NCI-H2081 treated with DMSO at 0.1 percent for 48 hours (cell line): ENCODE measurements at regions not wholly inside any gene's neighbourhood (a gene's known extent, or its start where the extent isn't known, plus 50 kb on each side); places are given as distances from the start of the nearest gene placed in this dataset.

Experiments used
- DNase-seq: peaks from one replicate; lab custom pipeline; 2025; lab: John Stamatoyannopoulos, UW

DNA sequence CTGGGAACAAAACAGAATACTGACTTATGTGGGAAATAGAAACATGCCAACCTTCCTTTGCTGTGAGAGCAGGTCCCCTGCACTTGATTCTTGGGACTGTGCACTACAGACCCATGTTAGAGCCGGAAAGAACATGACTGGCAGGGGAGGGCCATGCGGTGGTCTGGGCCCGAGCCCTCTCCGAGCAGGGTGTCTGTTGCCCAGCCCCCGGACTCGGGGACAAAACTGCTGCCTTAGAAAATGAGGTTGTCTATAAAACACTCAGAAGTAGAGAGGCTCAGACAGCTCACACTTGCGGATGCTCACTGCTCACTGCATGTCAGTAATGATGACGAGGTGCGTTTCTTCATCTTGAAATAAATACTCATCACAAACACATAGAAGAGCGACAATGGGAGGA lies 270.7 kb upstream of the HDAC4 start:
- no peak for DNase-seq

- no peak for DNase-seq
These were observed 269.8 kb upstream of the HDAC4 start for GRCh38 chr2:239670463-239671120.

- no peak for DNase-seq
These were observed 269.2 kb upstream of the HDAC4 start for GRCh38 chr2:239669899-239670460.

DNA sequence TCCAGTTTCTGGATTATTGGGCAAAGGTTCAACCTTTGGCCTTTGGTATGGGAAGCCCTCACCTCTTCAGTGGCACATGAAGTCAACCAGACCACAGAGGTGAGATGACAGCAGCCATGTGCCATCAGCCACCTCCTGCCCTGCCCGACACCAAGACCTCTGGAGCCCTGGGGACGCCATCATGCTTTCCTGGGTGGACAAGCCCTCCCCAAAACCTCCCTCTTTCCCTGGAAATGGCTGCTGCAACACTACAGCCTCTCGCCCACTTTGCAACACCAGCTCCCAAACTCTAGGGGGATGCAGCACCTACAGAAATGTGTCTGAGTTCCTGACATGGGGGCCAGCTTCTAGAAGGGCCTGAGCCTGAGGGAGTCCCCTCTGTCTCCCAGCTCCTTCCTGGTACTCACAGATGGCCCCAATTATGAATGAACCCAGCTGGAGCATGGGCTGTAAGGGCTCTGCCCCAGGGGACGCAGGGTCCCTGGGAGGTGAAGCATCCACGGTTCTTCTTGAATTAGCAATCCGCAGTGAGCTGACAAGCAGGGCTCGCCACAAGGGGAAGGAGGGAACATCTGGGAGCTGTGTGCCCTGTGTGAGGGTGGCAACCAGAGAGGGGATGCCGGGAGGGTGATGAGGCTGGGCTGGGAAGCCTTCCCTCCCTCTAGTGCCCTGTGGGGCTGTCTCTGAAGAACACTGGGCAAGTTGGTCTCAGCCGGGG lies 268.5 kb upstream of the HDAC4 start:
- DNase-seq: no peak

- no peak for DNase-seq
These were observed 267.8 kb upstream of the HDAC4 start for GRCh38 chr2:239668651-239669050.

DNA sequence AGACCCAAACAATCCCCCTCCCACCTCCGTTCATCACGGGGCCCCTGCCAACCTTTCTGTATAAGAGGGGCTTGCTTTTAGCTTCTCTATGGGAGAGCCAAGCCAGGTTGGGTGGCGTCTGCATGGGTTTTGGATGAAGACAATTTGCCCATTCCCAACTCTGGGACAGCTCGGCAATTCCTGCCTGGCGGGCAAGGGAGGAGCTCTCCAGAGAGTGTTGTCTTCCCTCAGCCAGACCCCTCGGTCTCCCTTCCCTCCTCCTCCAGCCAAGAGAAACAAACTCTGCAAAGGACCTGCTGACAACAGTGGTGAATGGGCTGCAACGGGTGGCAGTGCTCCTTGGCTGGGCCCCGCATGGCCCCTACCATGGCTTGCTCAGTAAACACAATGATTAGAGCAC lies 267.2 kb upstream of the HDAC4 start:
- DNase-seq: no peak

- no peak for DNase-seq
These were observed 266.7 kb upstream of the HDAC4 start for GRCh38 chr2:239667431-239667985.

GRCh38 chr2:239666855-239667376 lies 266.1 kb upstream of the HDAC4 start:
- no peak for DNase-seq

GRCh38 chr2:239666053-239666854 lies 265.4 kb upstream of the HDAC4 start:
- DNase-seq: no peak

DNA sequence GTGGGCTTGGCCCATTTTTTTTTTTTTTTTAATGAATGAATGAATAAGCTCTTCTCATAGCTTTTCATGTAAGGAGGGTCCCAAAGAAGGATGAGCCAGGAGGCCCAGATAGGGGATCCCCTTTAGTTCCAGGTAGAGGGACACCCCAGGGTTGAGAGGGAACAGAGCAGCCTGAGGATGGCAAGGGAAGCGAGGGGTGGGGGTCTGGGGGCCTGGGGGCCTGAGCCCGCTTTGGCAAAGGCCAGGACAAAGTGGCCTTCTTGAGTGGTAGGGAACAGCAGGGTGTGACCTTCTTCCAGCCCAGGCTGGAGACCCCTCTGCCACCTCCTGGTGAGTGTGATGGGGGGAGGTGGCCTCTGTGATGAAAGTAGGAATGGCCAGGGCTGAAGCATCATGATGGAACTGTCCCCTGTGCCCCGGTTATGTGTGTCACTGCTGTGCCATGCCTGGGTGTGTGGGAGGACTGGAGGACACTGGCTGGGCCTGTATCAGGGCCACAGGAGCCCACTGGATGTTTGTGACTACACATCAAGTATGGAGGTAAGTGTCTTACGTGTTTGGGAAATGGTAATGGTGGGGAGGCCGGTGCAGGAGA lies 263.5 kb upstream of the HDAC4 start:
- DNase-seq: no peak

GRCh38 chr2:239663364-239663924 lies 262.6 kb upstream of the HDAC4 start:
- no peak for DNase-seq

GRCh38 chr2:239662413-239663120 lies 261.7 kb upstream of the HDAC4 start:
- no peak for DNase-seq

GRCh38 chr2:239661334-239662312 lies 260.8 kb upstream of the HDAC4 start:
- DNase-seq: no peak

GRCh38 chr2:239660390-239661230 lies 259.8 kb upstream of the HDAC4 start:
- no peak for DNase-seq

DNA sequence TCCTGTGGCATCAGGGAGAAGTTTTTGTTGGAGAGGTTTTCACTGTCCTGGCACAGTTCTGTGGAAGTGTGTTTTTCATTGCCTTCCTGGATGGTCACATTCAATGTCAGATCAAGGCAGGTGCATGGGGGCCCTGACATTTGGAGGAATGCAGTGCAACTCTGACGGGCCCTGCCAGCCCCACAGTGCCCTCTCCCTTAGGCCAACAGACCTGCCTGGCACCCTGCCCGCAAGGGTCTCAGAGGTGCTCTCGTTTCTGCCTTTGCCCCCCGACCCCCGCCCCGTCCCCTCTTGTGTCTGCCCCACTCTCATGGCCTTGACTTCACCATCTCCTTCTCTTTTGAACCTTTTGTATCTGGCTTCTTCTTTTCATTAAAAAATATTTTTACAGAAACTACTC lies 257.2 kb upstream of the HDAC4 start:
- DNase-seq: no peak

GRCh38 chr2:239657236-239657635 lies 256.4 kb upstream of the HDAC4 start:
- DNase-seq: no peak

GRCh38 chr2:239654266-239654665 lies 253.4 kb upstream of the HDAC4 start:
- DNase-seq: no peak

DNA sequence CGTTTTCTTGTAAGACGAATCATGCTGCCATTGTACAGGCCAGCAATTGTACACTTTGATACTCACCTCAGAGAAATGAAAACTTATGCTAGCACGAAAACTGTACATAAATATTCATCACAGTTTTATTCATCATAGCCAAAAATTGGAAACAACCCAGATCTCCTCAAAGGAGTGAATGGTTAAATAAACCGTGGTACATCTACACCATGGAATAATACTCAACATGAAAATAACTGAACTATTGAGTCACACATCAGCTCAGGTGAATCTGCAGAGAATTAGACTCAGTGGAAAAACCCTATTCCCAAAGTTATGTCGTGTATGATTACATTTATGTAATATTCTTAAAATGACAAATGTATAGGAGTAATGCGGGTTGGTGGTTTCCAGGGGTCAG lies 251.0 kb upstream of the HDAC4 start:
- DNase-seq: no peak

GRCh38 chr2:239650674-239651073 lies 249.9 kb upstream of the HDAC4 start:
- DNase-seq: no peak
